Stomach (tissue), 4 donors: ENCODE measurements at regions not wholly inside any gene's neighbourhood (a gene's known extent, or its start where the extent isn't known, plus 50 kb on each side); places are given as distances from the start of the nearest gene placed in this dataset.

Source experiments
- EP300 ChIP-seq: sonication (generic); formaldehyde crosslinking; IDR thresholded peaks from one replicate; pipeline ENCODE4 v1.6.1; 2017; ENCODE audit warnings: antibody characterized with exemption
- POLR2A ChIP-seq, 4 donors: fragments of 450-650 bp; IDR thresholded peaks; one replicate each; pipeline ENCODE4 v1.6.1; 2016; ENCODE audit warnings: antibody characterized with exemption in 4 of 4, control low read depth in 2 of 4, mild to moderate bottlenecking in 1 of 4, moderate library complexity in 1 of 4
- TF ChIP-seq, protein P1 (sequence below), 7 experiments: fragments of 450-650 bp in 4 of 7; fragments of 200-600 bp in 3 of 7; sonication (generic) in 3 of 7; IDR thresholded peaks; one replicate each; pipeline ENCODE4 v1.5.1; 2016 to 2019; ENCODE audit warnings: antibody characterized with exemption in 7 of 7, control low read depth in 2 of 7, mild to moderate bottlenecking in 1 of 7

DNA sequence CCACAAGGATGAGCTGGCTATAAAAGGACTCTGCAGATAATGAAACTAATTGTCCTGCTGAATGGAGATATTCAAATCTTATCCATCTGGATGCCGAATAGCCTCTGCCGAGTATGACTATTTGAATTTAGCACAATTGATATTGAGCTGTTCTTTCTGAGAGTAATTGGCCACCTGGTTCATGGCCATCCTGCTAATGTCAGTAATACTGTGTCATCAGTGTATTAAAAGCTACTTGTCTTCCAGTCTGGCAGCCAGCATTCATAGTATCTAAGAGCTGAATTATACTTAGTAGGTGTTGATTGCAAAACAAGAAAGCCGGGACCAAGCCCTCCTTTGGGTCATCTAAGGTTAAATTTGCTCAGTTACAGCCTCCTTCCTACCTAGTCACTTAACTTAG, 310.7 kb upstream of the NCAM1 start:
- TF ChIP-seq, protein P1, sequence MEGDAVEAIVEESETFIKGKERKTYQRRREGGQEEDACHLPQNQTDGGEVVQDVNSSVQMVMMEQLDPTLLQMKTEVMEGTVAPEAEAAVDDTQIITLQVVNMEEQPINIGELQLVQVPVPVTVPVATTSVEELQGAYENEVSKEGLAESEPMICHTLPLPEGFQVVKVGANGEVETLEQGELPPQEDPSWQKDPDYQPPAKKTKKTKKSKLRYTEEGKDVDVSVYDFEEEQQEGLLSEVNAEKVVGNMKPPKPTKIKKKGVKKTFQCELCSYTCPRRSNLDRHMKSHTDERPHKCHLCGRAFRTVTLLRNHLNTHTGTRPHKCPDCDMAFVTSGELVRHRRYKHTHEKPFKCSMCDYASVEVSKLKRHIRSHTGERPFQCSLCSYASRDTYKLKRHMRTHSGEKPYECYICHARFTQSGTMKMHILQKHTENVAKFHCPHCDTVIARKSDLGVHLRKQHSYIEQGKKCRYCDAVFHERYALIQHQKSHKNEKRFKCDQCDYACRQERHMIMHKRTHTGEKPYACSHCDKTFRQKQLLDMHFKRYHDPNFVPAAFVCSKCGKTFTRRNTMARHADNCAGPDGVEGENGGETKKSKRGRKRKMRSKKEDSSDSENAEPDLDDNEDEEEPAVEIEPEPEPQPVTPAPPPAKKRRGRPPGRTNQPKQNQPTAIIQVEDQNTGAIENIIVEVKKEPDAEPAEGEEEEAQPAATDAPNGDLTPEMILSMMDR (IDR thresholded peaks at IDR 0.05), result no peak
- no peak for TF ChIP-seq EP300
- TF ChIP-seq POLR2A (IDR thresholded peaks at IDR 0.05), result no peak
